HEK293 (cell line): ENCODE measurements at regions not wholly inside any gene's neighbourhood (a gene's known extent, or its start where the extent isn't known, plus 50 kb on each side); places are given as distances from the start of the nearest gene placed in this dataset.

ENCODE experiments used
- CTCF ChIA-PET: fragments of 350-600 bp; formaldehyde crosslinking; extraction: SDS; loops from one replicate; lab custom pipeline; 2021; ENCODE audit warnings: antibody characterized with exemption; lab: Yijun Ruan, JAX
- POLR2A ChIA-PET: fragments of 300-600 bp; formaldehyde crosslinking; extraction: SDS; loops from one replicate; lab custom pipeline; 2020; ENCODE audit warnings: antibody characterized with exemption, inconsistent platforms; lab: Yijun Ruan, JAX
- H3K27ac ChIP-seq: fragments of 200-500 bp; sonication (Bioruptor generic); 2 replicates; pipeline ENCODE4 v1.5.1; 2014; ENCODE audit warnings: low read depth, low read length, control low read depth, inconsistent platforms; ENCODE audit errors: extremely low read depth
- H3K36me3 ChIP-seq, 2 experiments: fragments of 200-500 bp in 1 of 2; sonication (Bioruptor generic) in 1 of 2; 1 replicate in 1 of 2; 2 replicates in 1 of 2; pipeline ENCODE4 v1.5.1; 2014 to 2017; ENCODE audit warnings: inconsistent platforms in 2 of 2, low read length in 2 of 2; ENCODE audit not compliant: control insufficient read depth in 2 of 2, insufficient read depth in 1 of 2
- H3K4me1 ChIP-seq: fragments of 200-500 bp; sonication (Bioruptor generic); 2 replicates; pipeline ENCODE4 v1.5.1; 2014; ENCODE audit warnings: mild to moderate bottlenecking, low read length, inconsistent platforms; ENCODE audit not compliant: control insufficient read depth, insufficient read depth
- H3K4me3 ChIP-seq: 2 replicates; pipeline ENCODE4 v1.5.1; 2011; ENCODE audit warnings: low read depth, mild to moderate bottlenecking, control low read depth, low read length, moderate library complexity
- H3K9me3 ChIP-seq: fragments of 200-500 bp; sonication (Bioruptor generic); 2 replicates; pipeline ENCODE4 v1.5.1; 2014; ENCODE audit warnings: low read depth, low read length, inconsistent platforms; ENCODE audit not compliant: control insufficient read depth, insufficient read depth
- SCRT2 ChIP-seq: fragments of 450-650 bp; formaldehyde crosslinking; IDR thresholded peaks from 2 replicates; pipeline ENCODE4 v1.5.1; 2016; ENCODE audit warnings: missing biosample characterization, missing genetic modification characterization
- SETDB1 ChIP-seq: IDR thresholded peaks from one replicate; pipeline ENCODE4 v1.6.1; 2017; ENCODE audit warnings: mild to moderate bottlenecking, low read length, moderate library complexity, mixed read lengths; ENCODE audit not compliant: insufficient read length
- TCF7L2 ChIP-seq: IDR thresholded peaks from 2 replicates; pipeline ENCODE4 v1.6.1; 2011; ENCODE audit warnings: low read depth, mild to moderate bottlenecking, inconsistent platforms, low read length, moderate library complexity, borderline replicate concordance
- YY1 ChIP-seq: fragments of 450-650 bp; formaldehyde crosslinking; IDR thresholded peaks from 2 replicates; pipeline ENCODE4 v1.5.1; 2018; ENCODE audit warnings: missing biosample characterization, missing genetic modification characterization
- ZBTB17 ChIP-seq: fragments of 450-650 bp; formaldehyde crosslinking; IDR thresholded peaks from 2 replicates; pipeline ENCODE4 v1.5.1; 2016; ENCODE audit warnings: missing biosample characterization, missing genetic modification characterization
- ZBTB20 ChIP-seq: fragments of 450-650 bp; formaldehyde crosslinking; IDR thresholded peaks from 2 replicates; pipeline ENCODE4 v1.5.1; 2016; ENCODE audit warnings: missing biosample characterization, missing genetic modification characterization
- ZNF23 ChIP-seq: fragments of 450-650 bp; formaldehyde crosslinking; IDR thresholded peaks from 2 replicates; pipeline ENCODE4 v1.5.1; 2016; ENCODE audit warnings: missing biosample characterization, missing genetic modification characterization, borderline replicate concordance
- ZNF324 ChIP-seq: fragments of 450-650 bp; formaldehyde crosslinking; IDR thresholded peaks from 2 replicates; pipeline ENCODE4 v1.5.1; 2016; ENCODE audit warnings: missing biosample characterization, missing genetic modification characterization
- ZNF366 ChIP-seq: fragments of 450-650 bp; formaldehyde crosslinking; conservative IDR thresholded peaks from 2 replicates; pipeline ENCODE4 v1.5.1; 2016; ENCODE audit warnings: missing biosample characterization, missing genetic modification characterization
- ZNF416 ChIP-seq: fragments of 450-650 bp; formaldehyde crosslinking; IDR thresholded peaks from 2 replicates; pipeline ENCODE4 v1.5.1; 2016; ENCODE audit warnings: missing biosample characterization, missing genetic modification characterization
- ZNF521 ChIP-seq: fragments of 450-650 bp; formaldehyde crosslinking; IDR thresholded peaks from 2 replicates; pipeline ENCODE4 v1.5.1; 2017; ENCODE audit warnings: missing biosample characterization, mild to moderate bottlenecking, missing genetic modification characterization
- ZNF530 ChIP-seq: fragments of 450-650 bp; formaldehyde crosslinking; IDR thresholded peaks from 2 replicates; pipeline ENCODE4 v1.5.1; 2016; ENCODE audit warnings: low read depth, missing biosample characterization, missing genetic modification characterization
- ZNF558 ChIP-seq: fragments of 450-650 bp; formaldehyde crosslinking; IDR thresholded peaks from 2 replicates; pipeline ENCODE4 v1.5.1; 2016; ENCODE audit warnings: missing biosample characterization, missing genetic modification characterization
- ZNF596 ChIP-seq: fragments of 450-650 bp; IDR thresholded peaks from 2 replicates; pipeline ENCODE4 v1.5.0; 2018; ENCODE audit warnings: missing biosample characterization, mild to moderate bottlenecking, missing genetic modification characterization, moderate library complexity
- ZNF600 ChIP-seq: fragments of 450-650 bp; formaldehyde crosslinking; IDR thresholded peaks from 2 replicates; pipeline ENCODE4 v1.5.1; 2016; ENCODE audit warnings: missing biosample characterization, missing genetic modification characterization
- ZNF621 ChIP-seq: fragments of 450-650 bp; formaldehyde crosslinking; IDR thresholded peaks from 2 replicates; pipeline ENCODE4 v1.5.1; 2017; ENCODE audit warnings: missing biosample characterization, missing genetic modification characterization
- ZNF623 ChIP-seq: fragments of 450-650 bp; formaldehyde crosslinking; IDR thresholded peaks from 2 replicates; pipeline ENCODE4 v1.5.1; 2016; ENCODE audit warnings: missing biosample characterization, missing genetic modification characterization
- ZNF624 ChIP-seq: fragments of 450-650 bp; formaldehyde crosslinking; IDR thresholded peaks from 2 replicates; pipeline ENCODE4 v1.5.1; 2017; ENCODE audit warnings: missing biosample characterization, missing genetic modification characterization
- ZNF626 ChIP-seq: fragments of 450-650 bp; sonication (Bioruptor Pico); formaldehyde crosslinking; IDR thresholded peaks from 2 replicates; pipeline ENCODE4 v1.5.1; 2018; ENCODE audit warnings: missing biosample characterization, missing genetic modification characterization, inconsistent platforms
- ZNF677 ChIP-seq: fragments of 450-650 bp; IDR thresholded peaks from 2 replicates; pipeline ENCODE4 v1.5.0; 2018; ENCODE audit warnings: missing biosample characterization, mild to moderate bottlenecking, missing genetic modification characterization, moderate library complexity
- TF ChIP-seq, protein P1 (sequence below): fragments of 450-650 bp; formaldehyde crosslinking; IDR thresholded peaks from 2 replicates; pipeline ENCODE4 v1.5.1; 2016; ENCODE audit warnings: missing biosample characterization, missing genetic modification characterization
- TF ChIP-seq, protein P2 (sequence below): fragments of 450-650 bp; formaldehyde crosslinking; conservative IDR thresholded peaks from 2 replicates; pipeline ENCODE4 v1.5.1; 2016; ENCODE audit warnings: low read depth, missing biosample characterization, missing genetic modification characterization

DNA sequence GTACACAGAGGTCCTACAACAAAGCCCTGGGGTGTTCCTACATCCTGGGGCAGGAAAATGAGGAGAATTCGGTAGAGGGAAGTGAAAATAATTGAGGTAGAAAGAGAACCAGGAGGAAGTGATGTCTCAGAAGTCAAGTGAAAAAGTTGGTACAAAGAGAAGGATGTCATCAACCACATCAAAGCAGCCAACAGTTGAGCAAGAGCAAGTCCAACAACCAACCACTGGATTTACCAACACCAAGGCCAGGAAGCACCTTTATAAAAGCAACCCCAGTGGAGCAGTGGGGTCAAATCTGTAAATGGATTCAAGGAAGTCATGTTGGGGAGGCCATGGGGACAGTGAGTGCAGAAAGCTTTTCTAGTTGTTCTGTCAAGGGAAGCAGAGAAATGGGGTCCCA, 360.4 kb downstream of the ZNF516 start:
- Histone ChIP-seq H3K4me3 (no peak overlapping the region), H3K9me3 (no peaks in the 10 kb centered on the region), H3K36me3 (no peaks in the 10 kb centered on the region), H3K27ac (no peak overlapping the region), H3K4me1 (no peaks in the 10 kb centered on the region)
- ChIA-PET CTCF (no interaction called here), POLR2A (no interaction called here)
- no peak for TF ChIP-seq ZNF23
- TF ChIP-seq, protein P1, sequence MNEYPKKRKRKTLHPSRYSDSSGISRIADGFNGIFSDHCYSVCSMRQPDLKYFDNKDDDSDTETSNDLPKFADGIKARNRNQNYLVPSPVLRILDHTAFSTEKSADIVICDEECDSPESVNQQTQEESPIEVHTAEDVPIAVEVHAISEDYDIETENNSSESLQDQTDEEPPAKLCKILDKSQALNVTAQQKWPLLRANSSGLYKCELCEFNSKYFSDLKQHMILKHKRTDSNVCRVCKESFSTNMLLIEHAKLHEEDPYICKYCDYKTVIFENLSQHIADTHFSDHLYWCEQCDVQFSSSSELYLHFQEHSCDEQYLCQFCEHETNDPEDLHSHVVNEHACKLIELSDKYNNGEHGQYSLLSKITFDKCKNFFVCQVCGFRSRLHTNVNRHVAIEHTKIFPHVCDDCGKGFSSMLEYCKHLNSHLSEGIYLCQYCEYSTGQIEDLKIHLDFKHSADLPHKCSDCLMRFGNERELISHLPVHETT: no peak
- no peak for TF ChIP-seq ZNF416 (tag by site-specific recombination)
- TF ChIP-seq TCF7L2: no peak
- TF ChIP-seq SCRT2 (tag by site-specific recombination): no peak
- TF ChIP-seq ZNF530 (tag by site-specific recombination): no peak
- no peak for TF ChIP-seq ZBTB17 (tag by site-specific recombination)
- TF ChIP-seq ZNF626 (tag by site-specific recombination): no peak
- no peak for TF ChIP-seq ZNF596 (tag by site-specific recombination)
- no peak for TF ChIP-seq ZNF624 (tag by site-specific recombination)
- TF ChIP-seq YY1 (tag by site-specific recombination): no peak
- no peak for TF ChIP-seq ZBTB20
- no peak for TF ChIP-seq ZNF324
- TF ChIP-seq SETDB1: no peak
- TF ChIP-seq ZNF366 (tag by site-specific recombination): no peak
- no peak for TF ChIP-seq ZNF521 (tag by site-specific recombination)
- TF ChIP-seq ZNF600: no peak
- TF ChIP-seq ZNF558 (tag by site-specific recombination): no peak
- TF ChIP-seq ZNF623: no peak
- TF ChIP-seq, protein P2, sequence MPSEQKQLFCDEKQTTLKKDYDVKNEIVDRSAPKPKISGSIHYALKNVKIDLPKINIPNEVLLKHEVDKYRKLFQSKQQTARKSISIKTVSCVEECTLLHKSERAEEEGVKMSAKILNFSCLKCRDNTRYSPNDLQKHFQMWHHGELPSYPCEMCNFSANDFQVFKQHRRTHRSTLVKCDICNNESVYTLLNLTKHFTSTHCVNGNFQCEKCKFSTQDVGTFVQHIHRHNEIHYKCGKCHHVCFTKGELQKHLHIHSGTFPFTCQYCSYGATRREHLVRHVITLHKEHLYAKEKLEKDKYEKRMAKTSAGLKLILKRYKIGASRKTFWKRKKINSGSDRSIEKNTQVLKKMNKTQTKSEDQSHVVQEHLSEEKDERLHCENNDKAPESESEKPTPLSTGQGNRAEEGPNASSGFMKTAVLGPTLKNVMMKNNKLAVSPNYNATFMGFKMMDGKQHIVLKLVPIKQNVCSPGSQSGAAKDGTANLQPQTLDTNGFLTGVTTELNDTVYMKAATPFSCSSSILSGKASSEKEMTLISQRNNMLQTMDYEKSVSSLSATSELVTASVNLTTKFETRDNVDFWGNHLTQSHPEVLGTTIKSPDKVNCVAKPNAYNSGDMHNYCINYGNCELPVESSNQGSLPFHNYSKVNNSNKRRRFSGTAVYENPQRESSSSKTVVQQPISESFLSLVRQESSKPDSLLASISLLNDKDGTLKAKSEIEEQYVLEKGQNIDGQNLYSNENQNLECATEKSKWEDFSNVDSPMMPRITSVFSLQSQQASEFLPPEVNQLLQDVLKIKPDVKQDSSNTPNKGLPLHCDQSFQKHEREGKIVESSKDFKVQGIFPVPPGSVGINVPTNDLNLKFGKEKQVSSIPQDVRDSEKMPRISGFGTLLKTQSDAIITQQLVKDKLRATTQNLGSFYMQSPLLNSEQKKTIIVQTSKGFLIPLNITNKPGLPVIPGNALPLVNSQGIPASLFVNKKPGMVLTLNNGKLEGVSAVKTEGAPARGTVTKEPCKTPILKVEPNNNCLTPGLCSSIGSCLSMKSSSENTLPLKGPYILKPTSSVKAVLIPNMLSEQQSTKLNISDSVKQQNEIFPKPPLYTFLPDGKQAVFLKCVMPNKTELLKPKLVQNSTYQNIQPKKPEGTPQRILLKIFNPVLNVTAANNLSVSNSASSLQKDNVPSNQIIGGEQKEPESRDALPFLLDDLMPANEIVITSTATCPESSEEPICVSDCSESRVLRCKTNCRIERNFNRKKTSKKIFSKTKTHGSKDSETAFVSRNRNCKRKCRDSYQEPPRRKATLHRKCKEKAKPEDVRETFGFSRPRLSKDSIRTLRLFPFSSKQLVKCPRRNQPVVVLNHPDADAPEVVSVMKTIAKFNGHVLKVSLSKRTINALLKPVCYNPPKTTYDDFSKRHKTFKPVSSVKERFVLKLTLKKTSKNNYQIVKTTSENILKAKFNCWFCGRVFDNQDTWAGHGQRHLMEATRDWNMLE (tag by site-specific recombination): no peak

DNA sequence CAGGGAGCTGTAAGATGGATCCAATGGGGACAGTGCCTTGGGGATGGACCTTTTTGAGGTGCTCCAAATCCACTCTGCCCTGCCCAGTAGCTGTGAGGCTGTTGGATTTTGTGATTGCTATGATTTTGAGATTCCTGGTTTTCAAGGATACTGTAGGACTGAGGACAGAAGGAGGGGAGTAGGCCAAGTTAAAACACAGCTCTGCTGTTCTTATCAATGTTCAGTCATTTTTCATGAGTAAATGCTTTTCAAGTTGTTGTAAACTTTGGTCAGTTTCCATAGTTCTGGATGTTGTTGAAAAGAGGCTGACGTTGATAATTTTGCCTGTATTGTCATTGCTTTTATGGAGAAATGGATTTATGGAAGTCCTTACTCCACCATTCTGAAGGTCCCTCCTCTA, 361.2 kb downstream of the ZNF516 start:
- Histone ChIP-seq H3K4me3 (no peak overlapping the region), H3K9me3 (no peaks in the 10 kb centered on the region), H3K36me3 (no peaks in the 10 kb centered on the region), H3K27ac (no peak overlapping the region), H3K4me1 (no peaks in the 10 kb centered on the region)
- TF ChIP-seq ZNF677 (peak; percentile 95), ZNF621 (tag by site-specific recombination) (no peak)
- CTCF ChIA-PET: no interaction called here
- POLR2A ChIA-PET: no interaction called here
